ENCODE measurements at regions not wholly inside any gene's neighbourhood (a gene's known extent, or its start where the extent isn't known, plus 50 kb on each side); places are given as distances from the start of the nearest gene placed in this dataset.

DNA sequence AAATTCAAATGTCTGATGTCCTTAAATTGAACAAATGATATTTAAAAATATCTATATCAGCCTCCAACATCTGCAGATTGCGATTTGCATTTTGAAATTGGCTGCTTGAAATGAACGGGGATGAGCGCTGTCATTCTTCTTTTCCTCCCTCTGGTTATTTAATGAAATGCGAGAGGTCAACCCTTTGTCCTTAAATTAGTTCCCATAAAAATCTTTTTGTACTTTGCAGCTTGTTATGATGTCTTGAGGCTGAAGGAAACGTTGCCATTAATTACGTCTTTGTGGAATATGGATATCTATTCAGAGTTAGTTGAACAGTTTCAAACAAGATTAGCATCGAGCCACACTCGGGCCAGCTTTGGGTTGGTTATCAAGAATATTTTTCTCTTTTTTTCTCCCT, 140.0 kb downstream of the LINC00237 start:
- intact Hi-C loops (cut with DNase I), result no loop called here
- Histone ChIP-seq H3K27ac (no peak overlapping the region), H3K4me3 (no peak overlapping the region), H3K9me3 (replicated peaks in 1 of 3) (no peaks in the 10 kb centered on the region), H3K4me1 (replicated peaks in 1 of 2) (no peaks in the 10 kb centered on the region), H3K36me3 (replicated peaks in 1 of 2) (no peaks in the 10 kb centered on the region), H3K27me3 (no peaks in the 10 kb centered on the region)
- no peak for DNase-seq
- 72 to 76% (median 75%) methylated on average over 8 of the region's 8 CpGs for WGBS, 4 donors
- no peak for TF ChIP-seq POLR2A (IDR thresholded peaks at IDR 0.05)
- no peak for TF ChIP-seq CTCF (IDR thresholded peaks at IDR 0.05)

DNA sequence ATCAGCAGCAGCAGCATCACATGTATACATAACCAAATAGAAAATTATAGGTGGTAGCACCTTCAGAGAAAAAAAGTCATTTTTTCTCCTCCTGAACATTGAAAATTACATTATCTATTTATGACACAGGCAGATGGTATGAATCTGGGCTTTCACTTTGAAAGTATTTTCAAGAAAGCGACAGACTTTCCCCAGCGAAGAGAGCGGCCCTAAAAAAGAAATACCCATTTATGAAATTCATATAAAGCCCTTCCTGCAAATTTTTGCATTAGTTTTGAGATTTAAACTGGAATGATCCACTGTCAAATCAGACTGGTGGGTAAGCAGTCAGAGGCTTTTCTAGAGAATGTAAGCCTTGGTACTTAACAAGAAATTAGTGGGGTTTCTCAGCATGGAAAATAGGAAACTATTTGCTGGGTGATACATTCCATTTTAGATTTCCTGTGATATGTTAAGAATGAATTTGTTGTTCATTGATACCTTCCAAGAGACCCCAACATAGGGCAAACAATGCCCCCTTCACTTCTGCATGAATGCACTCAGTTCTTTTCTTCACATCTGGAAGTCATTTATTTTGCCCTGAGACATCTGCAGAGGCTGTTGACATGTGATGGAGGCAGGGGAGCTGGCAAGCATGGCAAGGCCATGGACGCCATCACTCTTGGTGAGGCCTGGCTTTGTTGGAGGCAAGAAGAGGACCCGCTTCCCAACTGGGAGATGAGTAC, 147.0 kb downstream of the LINC00237 start:
- no peak for TF ChIP-seq POLR2A (IDR thresholded peaks at IDR 0.05)
- TF ChIP-seq CTCF (IDR thresholded peaks at IDR 0.05), result no peak
- Histone ChIP-seq H3K27ac (no peak overlapping the region), H3K4me1 (replicated peaks in 1 of 2) (no peaks in the 10 kb centered on the region), H3K9me3 (replicated peaks in 1 of 3) (no peaks in the 10 kb centered on the region), H3K4me3 (no peak overlapping the region), H3K36me3 (replicated peaks in 1 of 2) (no peaks in the 10 kb centered on the region), H3K27me3 (no peaks in the 10 kb centered on the region)
- intact Hi-C loops (cut with DNase I), result no loop called here
- 76 to 77% (median 77%) methylated on average over 5 of the region's 5 CpGs for WGBS, 4 donors
- no peak for DNase-seq

GRCh38 chr20:20956513-20956931, 149.6 kb downstream of the LINC00237 start:
- no peak for DNase-seq
- Histone ChIP-seq H3K4me3 (no peak overlapping the region), H3K9me3 (replicated peaks in 1 of 3) (no peaks in the 10 kb centered on the region), H3K36me3 (replicated peaks in 1 of 2) (no peaks in the 10 kb centered on the region), H3K27me3 (no peaks in the 10 kb centered on the region), H3K4me1 (replicated peaks in 1 of 2) (no peaks in the 10 kb centered on the region), H3K27ac (no peak overlapping the region)
- TF ChIP-seq POLR2A (IDR thresholded peaks at IDR 0.05) (no peak), CTCF (IDR thresholded peaks at IDR 0.05) (no peak)
- 62 to 72% (median 67%) methylated on average over 8 to 12 of the region's 12 CpGs for WGBS, 4 donors
- intact Hi-C loops (cut with DNase I), result no loop called here

DNA sequence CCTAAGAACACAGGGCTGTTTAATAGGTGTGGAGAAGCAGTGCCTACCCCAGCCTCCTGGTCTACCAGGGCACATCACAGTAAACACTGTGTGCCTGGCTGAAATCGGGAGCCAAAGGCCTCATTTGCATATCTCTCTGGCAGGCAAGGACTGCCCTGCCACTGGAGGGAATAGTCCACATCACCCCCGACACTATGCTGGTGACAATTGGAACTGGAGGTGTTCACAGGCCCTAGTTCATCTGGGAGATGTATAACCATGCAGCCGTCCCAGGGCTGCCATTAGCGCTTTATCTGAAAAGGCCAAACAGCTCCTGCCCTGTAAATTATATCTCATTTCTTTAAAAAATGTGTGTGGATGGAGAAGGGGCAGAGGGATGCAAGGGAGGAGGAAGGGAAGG, 150.3 kb downstream of the LINC00237 start:
- TF ChIP-seq POLR2A (IDR thresholded peaks at IDR 0.05) (no peak), CTCF (IDR thresholded peaks at IDR 0.05) (no peak)
- Histone ChIP-seq H3K27me3 (no peaks in the 10 kb centered on the region), H3K36me3 (replicated peaks in 1 of 2) (no peaks in the 10 kb centered on the region), H3K27ac (no peak overlapping the region), H3K4me3 (no peak overlapping the region), H3K9me3 (replicated peaks in 1 of 3) (no peaks in the 10 kb centered on the region), H3K4me1 (replicated peaks in 1 of 2) (no peaks in the 10 kb centered on the region)
- intact Hi-C loops (cut with DNase I), result no loop called here
- WGBS, 4 donors, result 56 to 78% (median 58%) methylated on average over 3 to 4 of the region's 4 CpGs
- no peak for DNase-seq

All from adrenal gland (tissue), 9 donors.